GM23338 (cell line): ENCODE measurements at regions not wholly inside any gene's neighbourhood (a gene's known extent, or its start where the extent isn't known, plus 50 kb on each side); places are given as distances from the start of the nearest gene placed in this dataset.

ENCODE experiments used
- ATAC-seq: fragments of 200-7000 bp; cut with Tn5 transposase; 3 replicates; pipeline ENCODE4 v1.9.1; 2020
- DNase-seq: peaks from one replicate; pipeline ENCODE4 v3.0.0-alpha.2; 2015; ENCODE audit warnings: low spot score
- H2AFZ ChIP-seq: fragments of 200-600 bp; sonication (generic); 2 replicates; pipeline ENCODE4 v1.8.0; 2016; ENCODE audit warnings: antibody characterized with exemption, mild to moderate bottlenecking, moderate library complexity
- H3F3A ChIP-seq: fragments of 200-600 bp; sonication (generic); replicated peaks from 2 replicates; pipeline ENCODE4 v1.8.0; 2017; ENCODE audit warnings: antibody characterized with exemption, mixed run types, low read depth
- H3K27ac ChIP-seq: fragments of 200-600 bp; sonication (generic); 2 replicates; pipeline ENCODE4 v1.6.1; 2016; ENCODE audit warnings: low read depth
- H3K27me3 ChIP-seq: fragments of 200-600 bp; sonication (generic); 2 replicates; pipeline ENCODE4 v1.8.0; 2016; ENCODE audit warnings: mild to moderate bottlenecking, mixed run types, moderate library complexity; ENCODE audit not compliant: insufficient read depth
- H3K36me3 ChIP-seq: fragments of 200-600 bp; sonication (generic); 2 replicates; pipeline ENCODE4 v1.8.0; 2016; ENCODE audit warnings: mild to moderate bottlenecking; ENCODE audit not compliant: insufficient read depth
- H3K4me1 ChIP-seq: fragments of 200-600 bp; sonication (generic); 2 replicates; pipeline ENCODE4 v1.8.0; 2016; ENCODE audit warnings: mild to moderate bottlenecking, moderate library complexity; ENCODE audit not compliant: insufficient read depth
- H3K4me2 ChIP-seq: fragments of 200-600 bp; sonication (generic); 2 replicates; pipeline ENCODE4 v1.7.1; 2017; ENCODE audit warnings: mixed run types
- H3K4me3 ChIP-seq: fragments of 200-600 bp; sonication (generic); 2 replicates; pipeline ENCODE4 v1.6.1; 2016; ENCODE audit warnings: mixed run types
- H3K79me2 ChIP-seq: fragments of 200-600 bp; sonication (generic); replicated peaks from 2 replicates; pipeline ENCODE4 v1.8.0; 2017; ENCODE audit warnings: mild to moderate bottlenecking; ENCODE audit not compliant: insufficient read depth
- H3K9me2 ChIP-seq: fragments of 200-600 bp; sonication (generic); 2 replicates; pipeline ENCODE4 v1.8.0; 2017; ENCODE audit not compliant: insufficient read depth
- H4K20me1 ChIP-seq: fragments of 200-600 bp; sonication (generic); replicated peaks from 2 replicates; pipeline ENCODE4 v1.8.0; 2017; ENCODE audit warnings: mild to moderate bottlenecking; ENCODE audit not compliant: insufficient read depth
- H3K27ac Mint-ChIP-seq: 2 replicates; pipeline ENCODE4 v1.8.0; 2020; ENCODE audit warnings: inconsistent platforms, mild to moderate bottlenecking, moderate library complexity, mixed read lengths
- H3K27me3 Mint-ChIP-seq: 3 replicates; pipeline ENCODE4 v1.8.0; 2022; ENCODE audit warnings: low read depth, mild to moderate bottlenecking, moderate library complexity, mixed read lengths, inconsistent platforms; ENCODE audit not compliant: insufficient read depth, poor library complexity
- H3K36me3 Mint-ChIP-seq: 3 replicates; pipeline ENCODE4 v1.8.0; 2021; ENCODE audit warnings: low read depth, mild to moderate bottlenecking, inconsistent platforms, moderate library complexity, mixed read lengths
- H3K4me1 Mint-ChIP-seq: 3 replicates; pipeline ENCODE4 v1.8.0; 2020; ENCODE audit warnings: mild to moderate bottlenecking, inconsistent platforms, mixed read lengths
- H3K4me3 Mint-ChIP-seq: 3 replicates; pipeline ENCODE4 v1.8.0; 2021; ENCODE audit warnings: moderate library complexity, mild to moderate bottlenecking, inconsistent platforms, mixed read lengths
- H3K9me3 Mint-ChIP-seq: 3 replicates; pipeline ENCODE4 v1.8.0; 2020; ENCODE audit warnings: moderate library complexity, mild to moderate bottlenecking, inconsistent platforms, mixed read lengths
- CREB1 ChIP-seq: fragments of 250-450 bp; sonication (Bioruptor Pico); IDR thresholded peaks from 2 replicates; pipeline ENCODE4 v1.5.0; 2020; ENCODE audit warnings: low read depth, mild to moderate bottlenecking, moderate library complexity
- EZH2 ChIP-seq: fragments of 200-600 bp; sonication (generic); IDR thresholded peaks from one replicate; pipeline ENCODE4 v1.8.0; 2017; ENCODE audit warnings: antibody characterized with exemption, mild to moderate bottlenecking, low read depth; ENCODE audit not compliant: unreplicated experiment
- EZH2phosphoT487 ChIP-seq: fragments of 200-600 bp; sonication (generic); IDR thresholded peaks from one replicate; pipeline ENCODE4 v1.8.1; 2018; ENCODE audit warnings: antibody characterized with exemption; ENCODE audit not compliant: unreplicated experiment
- JUNB ChIP-seq: IDR thresholded peaks from one replicate; pipeline ENCODE4 v1.6.1; 2016; ENCODE audit warnings: antibody characterized with exemption; ENCODE audit not compliant: unreplicated experiment
- POLR2AphosphoS5 ChIP-seq: IDR thresholded peaks from 2 replicates; pipeline ENCODE4 v1.6.1; 2016; ENCODE audit warnings: antibody characterized with exemption, low read depth
- ZNF114 ChIP-seq: fragments of 250-450 bp; sonication (Bioruptor Pico); IDR thresholded peaks from 2 replicates; pipeline ENCODE4 v1.5.0; 2020; ENCODE audit warnings: mild to moderate bottlenecking, moderate library complexity
- ZNF331 ChIP-seq: fragments of 250-450 bp; sonication (Bioruptor Pico); IDR thresholded peaks from 2 replicates; pipeline ENCODE4 v1.5.0; 2020; ENCODE audit warnings: low read depth, mild to moderate bottlenecking, moderate library complexity
- TF ChIP-seq, protein P1 (sequence below): fragments of 250-450 bp; sonication (Bioruptor Pico); IDR thresholded peaks from 2 replicates; pipeline ENCODE4 v1.5.0; 2020; ENCODE audit warnings: mild to moderate bottlenecking, moderate library complexity
- TF ChIP-seq, protein P2 (sequence below): IDR thresholded peaks from 2 replicates; pipeline ENCODE4 v1.6.1; 2016; ENCODE audit warnings: antibody characterized with exemption
- TF ChIP-seq, protein P3 (sequence below), 2 experiments: fragments of 200-600 bp in 1 of 2; sonication (generic) in 1 of 2; conservative IDR thresholded peaks; 2 replicates each; pipeline versions ENCODE4 v1.5.1 to v1.6.1; 2016 to 2017; ENCODE audit warnings: antibody characterized with exemption in 2 of 2, low read depth in 2 of 2, mild to moderate bottlenecking in 2 of 2, moderate library complexity in 1 of 2
- TF ChIP-seq, protein P4 (sequence below): IDR thresholded peaks from one replicate; pipeline ENCODE4 v1.6.1; 2018; ENCODE audit warnings: antibody characterized with exemption; ENCODE audit not compliant: unreplicated experiment

DNA sequence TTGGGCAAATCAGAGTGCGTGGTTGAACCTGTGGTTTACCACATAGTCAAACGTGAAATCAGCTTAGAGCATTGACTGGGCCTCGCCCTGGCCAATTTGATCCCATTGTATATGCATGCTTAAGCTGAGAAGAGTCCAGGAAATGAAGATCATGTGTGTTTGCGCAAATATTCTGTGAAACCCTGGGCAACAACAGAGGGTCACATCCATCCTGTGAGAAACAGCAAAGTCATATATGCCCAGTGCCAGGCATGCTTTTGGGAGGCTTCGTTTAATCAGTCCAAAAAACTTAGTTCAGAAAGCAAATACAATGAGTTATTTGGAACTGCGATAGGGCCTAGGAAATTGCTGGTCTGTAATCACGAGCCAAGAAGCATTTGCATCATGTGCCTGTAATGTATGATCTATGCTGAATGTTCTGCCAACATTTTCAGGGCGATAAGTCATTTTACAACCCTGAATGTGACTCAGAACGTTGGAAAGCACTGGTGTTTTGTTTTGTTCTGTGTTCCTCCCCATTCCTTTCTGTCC, 412.1 kb upstream of the CELF2 start:
- Histone ChIP-seq H3K4me2 (no peak overlapping the region), H3K4me3 (no peak overlapping the region), H3K79me2 (no peaks in the 10 kb centered on the region), H3K36me3 (no peaks in the 10 kb centered on the region), H3K27me3 (no peaks in the 10 kb centered on the region), H2AFZ (no peak overlapping the region), H3K4me1 (no peaks in the 10 kb centered on the region), H3K27ac (no peak overlapping the region), H4K20me1 (no peaks in the 10 kb centered on the region), H3F3A (no peaks in the 10 kb centered on the region), H3K9me2 (peaks cover 4% of the 10 kb centered on the region; the same call in 1 of the 2 replicates)
- Mint-ChIP-seq H3K27me3 (no peaks in the 10 kb centered on the region), H3K4me3 (no peak overlapping the region), H3K9me3 (no peaks in the 10 kb centered on the region; the same call in 2 of the 3 replicates), H3K27ac (no peak overlapping the region), H3K4me1 (no peaks in the 10 kb centered on the region; the same call in 2 of the 3 replicates), H3K36me3 (no peaks in the 10 kb centered on the region)
- DNase-seq, result no peak
- ATAC-seq, result no peak
- TF ChIP-seq, protein P1, sequence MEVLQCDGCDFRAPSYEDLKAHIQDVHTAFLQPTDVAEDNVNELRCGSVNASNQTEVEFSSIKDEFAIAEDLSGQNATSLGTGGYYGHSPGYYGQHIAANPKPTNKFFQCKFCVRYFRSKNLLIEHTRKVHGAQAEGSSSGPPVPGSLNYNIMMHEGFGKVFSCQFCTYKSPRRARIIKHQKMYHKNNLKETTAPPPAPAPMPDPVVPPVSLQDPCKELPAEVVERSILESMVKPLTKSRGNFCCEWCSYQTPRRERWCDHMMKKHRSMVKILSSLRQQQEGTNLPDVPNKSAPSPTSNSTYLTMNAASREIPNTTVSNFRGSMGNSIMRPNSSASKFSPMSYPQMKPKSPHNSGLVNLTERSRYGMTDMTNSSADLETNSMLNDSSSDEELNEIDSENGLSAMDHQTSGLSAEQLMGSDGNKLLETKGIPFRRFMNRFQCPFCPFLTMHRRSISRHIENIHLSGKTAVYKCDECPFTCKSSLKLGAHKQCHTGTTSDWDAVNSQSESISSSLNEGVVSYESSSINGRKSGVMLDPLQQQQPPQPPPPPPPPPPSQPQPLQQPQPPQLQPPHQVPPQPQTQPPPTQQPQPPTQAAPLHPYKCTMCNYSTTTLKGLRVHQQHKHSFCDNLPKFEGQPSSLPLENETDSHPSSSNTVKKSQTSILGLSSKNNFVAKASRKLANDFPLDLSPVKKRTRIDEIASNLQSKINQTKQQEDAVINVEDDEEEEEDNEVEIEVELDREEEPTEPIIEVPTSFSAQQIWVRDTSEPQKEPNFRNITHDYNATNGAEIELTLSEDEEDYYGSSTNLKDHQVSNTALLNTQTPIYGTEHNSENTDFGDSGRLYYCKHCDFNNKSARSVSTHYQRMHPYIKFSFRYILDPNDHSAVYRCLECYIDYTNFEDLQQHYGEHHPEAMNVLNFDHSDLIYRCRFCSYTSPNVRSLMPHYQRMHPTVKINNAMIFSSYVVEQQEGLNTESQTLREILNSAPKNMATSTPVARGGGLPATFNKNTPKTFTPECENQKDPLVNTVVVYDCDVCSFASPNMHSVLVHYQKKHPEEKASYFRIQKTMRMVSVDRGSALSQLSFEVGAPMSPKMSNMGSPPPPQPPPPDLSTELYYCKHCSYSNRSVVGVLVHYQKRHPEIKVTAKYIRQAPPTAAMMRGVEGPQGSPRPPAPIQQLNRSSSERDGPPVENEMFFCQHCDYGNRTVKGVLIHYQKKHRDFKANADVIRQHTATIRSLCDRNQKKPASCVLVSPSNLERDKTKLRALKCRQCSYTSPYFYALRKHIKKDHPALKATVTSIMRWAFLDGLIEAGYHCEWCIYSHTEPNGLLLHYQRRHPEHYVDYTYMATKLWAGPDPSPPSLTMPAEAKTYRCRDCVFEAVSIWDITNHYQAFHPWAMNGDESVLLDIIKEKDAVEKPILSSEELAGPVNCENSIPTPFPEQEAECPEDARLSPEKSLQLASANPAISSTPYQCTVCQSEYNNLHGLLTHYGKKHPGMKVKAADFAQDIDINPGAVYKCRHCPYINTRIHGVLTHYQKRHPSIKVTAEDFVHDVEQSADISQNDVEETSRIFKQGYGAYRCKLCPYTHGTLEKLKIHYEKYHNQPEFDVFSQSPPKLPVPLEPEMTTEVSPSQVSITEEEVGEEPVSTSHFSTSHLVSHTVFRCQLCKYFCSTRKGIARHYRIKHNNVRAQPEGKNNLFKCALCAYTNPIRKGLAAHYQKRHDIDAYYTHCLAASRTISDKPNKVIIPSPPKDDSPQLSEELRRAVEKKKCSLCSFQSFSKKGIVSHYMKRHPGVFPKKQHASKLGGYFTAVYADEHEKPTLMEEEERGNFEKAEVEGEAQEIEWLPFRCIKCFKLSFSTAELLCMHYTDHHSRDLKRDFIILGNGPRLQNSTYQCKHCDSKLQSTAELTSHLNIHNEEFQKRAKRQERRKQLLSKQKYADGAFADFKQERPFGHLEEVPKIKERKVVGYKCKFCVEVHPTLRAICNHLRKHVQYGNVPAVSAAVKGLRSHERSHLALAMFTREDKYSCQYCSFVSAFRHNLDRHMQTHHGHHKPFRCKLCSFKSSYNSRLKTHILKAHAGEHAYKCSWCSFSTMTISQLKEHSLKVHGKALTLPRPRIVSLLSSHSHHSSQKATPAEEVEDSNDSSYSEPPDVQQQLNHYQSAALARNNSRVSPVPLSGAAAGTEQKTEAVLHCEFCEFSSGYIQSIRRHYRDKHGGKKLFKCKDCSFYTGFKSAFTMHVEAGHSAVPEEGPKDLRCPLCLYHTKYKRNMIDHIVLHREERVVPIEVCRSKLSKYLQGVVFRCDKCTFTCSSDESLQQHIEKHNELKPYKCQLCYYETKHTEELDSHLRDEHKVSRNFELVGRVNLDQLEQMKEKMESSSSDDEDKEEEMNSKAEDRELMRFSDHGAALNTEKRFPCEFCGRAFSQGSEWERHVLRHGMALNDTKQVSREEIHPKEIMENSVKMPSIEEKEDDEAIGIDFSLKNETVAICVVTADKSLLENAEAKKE, result no peak
- TF ChIP-seq JUNB (no peak), ZNF114 (no peak), CREB1 (CRISPR knock-in tag) (no peak), EZH2phosphoT487 (no peak), ZNF331 (CRISPR knock-in tag) (no peak), POLR2AphosphoS5 (no peak), EZH2 (no peak)
- TF ChIP-seq, protein P2, sequence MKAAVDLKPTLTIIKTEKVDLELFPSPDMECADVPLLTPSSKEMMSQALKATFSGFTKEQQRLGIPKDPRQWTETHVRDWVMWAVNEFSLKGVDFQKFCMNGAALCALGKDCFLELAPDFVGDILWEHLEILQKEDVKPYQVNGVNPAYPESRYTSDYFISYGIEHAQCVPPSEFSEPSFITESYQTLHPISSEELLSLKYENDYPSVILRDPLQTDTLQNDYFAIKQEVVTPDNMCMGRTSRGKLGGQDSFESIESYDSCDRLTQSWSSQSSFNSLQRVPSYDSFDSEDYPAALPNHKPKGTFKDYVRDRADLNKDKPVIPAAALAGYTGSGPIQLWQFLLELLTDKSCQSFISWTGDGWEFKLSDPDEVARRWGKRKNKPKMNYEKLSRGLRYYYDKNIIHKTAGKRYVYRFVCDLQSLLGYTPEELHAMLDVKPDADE, result no peak
- TF ChIP-seq, protein P3, sequence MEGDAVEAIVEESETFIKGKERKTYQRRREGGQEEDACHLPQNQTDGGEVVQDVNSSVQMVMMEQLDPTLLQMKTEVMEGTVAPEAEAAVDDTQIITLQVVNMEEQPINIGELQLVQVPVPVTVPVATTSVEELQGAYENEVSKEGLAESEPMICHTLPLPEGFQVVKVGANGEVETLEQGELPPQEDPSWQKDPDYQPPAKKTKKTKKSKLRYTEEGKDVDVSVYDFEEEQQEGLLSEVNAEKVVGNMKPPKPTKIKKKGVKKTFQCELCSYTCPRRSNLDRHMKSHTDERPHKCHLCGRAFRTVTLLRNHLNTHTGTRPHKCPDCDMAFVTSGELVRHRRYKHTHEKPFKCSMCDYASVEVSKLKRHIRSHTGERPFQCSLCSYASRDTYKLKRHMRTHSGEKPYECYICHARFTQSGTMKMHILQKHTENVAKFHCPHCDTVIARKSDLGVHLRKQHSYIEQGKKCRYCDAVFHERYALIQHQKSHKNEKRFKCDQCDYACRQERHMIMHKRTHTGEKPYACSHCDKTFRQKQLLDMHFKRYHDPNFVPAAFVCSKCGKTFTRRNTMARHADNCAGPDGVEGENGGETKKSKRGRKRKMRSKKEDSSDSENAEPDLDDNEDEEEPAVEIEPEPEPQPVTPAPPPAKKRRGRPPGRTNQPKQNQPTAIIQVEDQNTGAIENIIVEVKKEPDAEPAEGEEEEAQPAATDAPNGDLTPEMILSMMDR (conservative IDR thresholded peaks at IDR 0.05; ENCODE audit: low read depth in 2 of 2), result no peak
- TF ChIP-seq, protein P4, sequence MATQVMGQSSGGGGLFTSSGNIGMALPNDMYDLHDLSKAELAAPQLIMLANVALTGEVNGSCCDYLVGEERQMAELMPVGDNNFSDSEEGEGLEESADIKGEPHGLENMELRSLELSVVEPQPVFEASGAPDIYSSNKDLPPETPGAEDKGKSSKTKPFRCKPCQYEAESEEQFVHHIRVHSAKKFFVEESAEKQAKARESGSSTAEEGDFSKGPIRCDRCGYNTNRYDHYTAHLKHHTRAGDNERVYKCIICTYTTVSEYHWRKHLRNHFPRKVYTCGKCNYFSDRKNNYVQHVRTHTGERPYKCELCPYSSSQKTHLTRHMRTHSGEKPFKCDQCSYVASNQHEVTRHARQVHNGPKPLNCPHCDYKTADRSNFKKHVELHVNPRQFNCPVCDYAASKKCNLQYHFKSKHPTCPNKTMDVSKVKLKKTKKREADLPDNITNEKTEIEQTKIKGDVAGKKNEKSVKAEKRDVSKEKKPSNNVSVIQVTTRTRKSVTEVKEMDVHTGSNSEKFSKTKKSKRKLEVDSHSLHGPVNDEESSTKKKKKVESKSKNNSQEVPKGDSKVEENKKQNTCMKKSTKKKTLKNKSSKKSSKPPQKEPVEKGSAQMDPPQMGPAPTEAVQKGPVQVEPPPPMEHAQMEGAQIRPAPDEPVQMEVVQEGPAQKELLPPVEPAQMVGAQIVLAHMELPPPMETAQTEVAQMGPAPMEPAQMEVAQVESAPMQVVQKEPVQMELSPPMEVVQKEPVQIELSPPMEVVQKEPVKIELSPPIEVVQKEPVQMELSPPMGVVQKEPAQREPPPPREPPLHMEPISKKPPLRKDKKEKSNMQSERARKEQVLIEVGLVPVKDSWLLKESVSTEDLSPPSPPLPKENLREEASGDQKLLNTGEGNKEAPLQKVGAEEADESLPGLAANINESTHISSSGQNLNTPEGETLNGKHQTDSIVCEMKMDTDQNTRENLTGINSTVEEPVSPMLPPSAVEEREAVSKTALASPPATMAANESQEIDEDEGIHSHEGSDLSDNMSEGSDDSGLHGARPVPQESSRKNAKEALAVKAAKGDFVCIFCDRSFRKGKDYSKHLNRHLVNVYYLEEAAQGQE, result no peak
